ENCODE measurements at regions not wholly inside any gene's neighbourhood (a gene's known extent, or its start where the extent isn't known, plus 50 kb on each side); places are given as distances from the start of the nearest gene placed in this dataset.

GRCh38 chr7:24029068-24029467 is 254.9 kb upstream of the NPY start:
- Histone ChIP-seq H3K36me3 (ENCODE audit: control insufficient read depth in 2 of 2, insufficient read depth in 2 of 2, low read length in 1 of 2) (no peaks in the 10 kb centered on the region), H3K27ac (ENCODE audit: low read depth in 1 of 2, low read length in 1 of 2) (no peak overlapping the region), H3K9me3 (ENCODE audit: control insufficient read depth in 2 of 2, insufficient read depth in 1 of 2, low read length in 1 of 2) (no peaks in the 10 kb centered on the region), H3K4me3 (ENCODE audit: low read length in 2 of 2) (no peak overlapping the region), H3K27me3 (ENCODE audit: control insufficient read depth in 2 of 2, insufficient read depth in 1 of 2, low read length in 1 of 2) (no peaks in the 10 kb centered on the region), H3K4me1 (ENCODE audit: control insufficient read depth in 2 of 2, insufficient read depth in 2 of 2, low read length in 2 of 2) (no peaks in the 10 kb centered on the region)
- 94% methylated on average over 1 of the region's 1 CpG for WGBS
- DNase-seq (ENCODE audit: low read depth in 6 of 9, low spot score in 9 of 9) = no peak

- no peaks in the 10 kb centered on the region for H3K4me1 ChIP-seq (ENCODE audit: control insufficient read depth in 2 of 2, insufficient read depth in 2 of 2, low read length in 2 of 2)
- no peak overlapping the region for H3K27ac ChIP-seq (ENCODE audit: low read depth in 1 of 2, low read length in 1 of 2)
- WGBS = 94% methylated on average over 1 of the region's 1 CpG
- no peak overlapping the region for H3K4me3 ChIP-seq (ENCODE audit: low read length in 2 of 2)
- no peaks in the 10 kb centered on the region for H3K27me3 ChIP-seq (ENCODE audit: control insufficient read depth in 2 of 2, insufficient read depth in 1 of 2, low read length in 1 of 2)
- H3K9me3 ChIP-seq (ENCODE audit: control insufficient read depth in 2 of 2, insufficient read depth in 1 of 2, low read length in 1 of 2) = no peaks in the 10 kb centered on the region
- DNase-seq (ENCODE audit: low read depth in 6 of 9, low spot score in 9 of 9) = no peak
- H3K36me3 ChIP-seq (ENCODE audit: control insufficient read depth in 2 of 2, insufficient read depth in 2 of 2, low read length in 1 of 2) = no peaks in the 10 kb centered on the region
These were observed 249.7 kb upstream of the NPY start for GRCh38 chr7:24034251-24034650.

GRCh38 chr7:24035366-24036032 is 248.5 kb upstream of the NPY start:
- no peak for DNase-seq (ENCODE audit: low read depth in 6 of 9, low spot score in 9 of 9)
- WGBS = 94% methylated on average over 5 of the region's 5 CpGs
- Histone ChIP-seq H3K4me1 (ENCODE audit: control insufficient read depth in 2 of 2, insufficient read depth in 2 of 2, low read length in 2 of 2) (no peaks in the 10 kb centered on the region), H3K27ac (ENCODE audit: low read depth in 1 of 2, low read length in 1 of 2) (no peak overlapping the region), H3K36me3 (ENCODE audit: control insufficient read depth in 2 of 2, insufficient read depth in 2 of 2, low read length in 1 of 2) (no peaks in the 10 kb centered on the region), H3K9me3 (ENCODE audit: control insufficient read depth in 2 of 2, insufficient read depth in 1 of 2, low read length in 1 of 2) (no peaks in the 10 kb centered on the region), H3K4me3 (ENCODE audit: low read length in 2 of 2) (no peak overlapping the region), H3K27me3 (ENCODE audit: control insufficient read depth in 2 of 2, insufficient read depth in 1 of 2, low read length in 1 of 2) (no peaks in the 10 kb centered on the region)

- Histone ChIP-seq H3K9me3 (ENCODE audit: control insufficient read depth in 2 of 2, insufficient read depth in 1 of 2, low read length in 1 of 2) (no peaks in the 10 kb centered on the region), H3K4me3 (ENCODE audit: low read length in 2 of 2) (no peak overlapping the region), H3K4me1 (ENCODE audit: control insufficient read depth in 2 of 2, insufficient read depth in 2 of 2, low read length in 2 of 2) (no peaks in the 10 kb centered on the region), H3K36me3 (ENCODE audit: control insufficient read depth in 2 of 2, insufficient read depth in 2 of 2, low read length in 1 of 2) (no peaks in the 10 kb centered on the region), H3K27me3 (ENCODE audit: control insufficient read depth in 2 of 2, insufficient read depth in 1 of 2, low read length in 1 of 2) (no peaks in the 10 kb centered on the region), H3K27ac (ENCODE audit: low read depth in 1 of 2, low read length in 1 of 2) (no peak overlapping the region)
- 88% methylated on average over 2 of the region's 2 CpGs for WGBS
- DNase-seq (ENCODE audit: low read depth in 6 of 9, low spot score in 9 of 9) = no peak
These were observed 248.0 kb upstream of the NPY start for GRCh38 chr7:24036033-24036412.

- no peak overlapping the region for H3K4me3 ChIP-seq (ENCODE audit: low read length in 2 of 2)
- H3K9me3 ChIP-seq (ENCODE audit: control insufficient read depth in 2 of 2, insufficient read depth in 1 of 2, low read length in 1 of 2) = no peaks in the 10 kb centered on the region
- no peak overlapping the region for H3K27ac ChIP-seq (ENCODE audit: low read depth in 1 of 2, low read length in 1 of 2)
- no peaks in the 10 kb centered on the region for H3K27me3 ChIP-seq (ENCODE audit: control insufficient read depth in 2 of 2, insufficient read depth in 1 of 2, low read length in 1 of 2)
- H3K4me1 ChIP-seq (ENCODE audit: control insufficient read depth in 2 of 2, insufficient read depth in 2 of 2, low read length in 2 of 2) = no peaks in the 10 kb centered on the region
- 91% methylated on average over 5 of the region's 5 CpGs for WGBS
- H3K36me3 ChIP-seq (ENCODE audit: control insufficient read depth in 2 of 2, insufficient read depth in 2 of 2, low read length in 1 of 2) = no peaks in the 10 kb centered on the region
- peak in 1 of 9 donors; percentile 9 for DNase-seq (ENCODE audit: low read depth in 6 of 9, low spot score in 9 of 9)
These were observed 245.0 kb upstream of the NPY start for GRCh38 chr7:24038993-24039392.

- Histone ChIP-seq H3K27me3 (ENCODE audit: control insufficient read depth in 2 of 2, insufficient read depth in 1 of 2, low read length in 1 of 2) (no peaks in the 10 kb centered on the region), H3K4me1 (ENCODE audit: control insufficient read depth in 2 of 2, insufficient read depth in 2 of 2, low read length in 2 of 2) (no peaks in the 10 kb centered on the region), H3K4me3 (ENCODE audit: low read length in 2 of 2) (no peak overlapping the region), H3K36me3 (ENCODE audit: control insufficient read depth in 2 of 2, insufficient read depth in 2 of 2, low read length in 1 of 2) (no peaks in the 10 kb centered on the region), H3K27ac (ENCODE audit: low read depth in 1 of 2, low read length in 1 of 2) (no peak overlapping the region), H3K9me3 (ENCODE audit: control insufficient read depth in 2 of 2, insufficient read depth in 1 of 2, low read length in 1 of 2) (no peaks in the 10 kb centered on the region)
- WGBS = 90% methylated on average over 6 of the region's 6 CpGs
- DNase-seq (ENCODE audit: low read depth in 6 of 9, low spot score in 9 of 9) = no peak
These were observed 243.9 kb upstream of the NPY start for GRCh38 chr7:24039991-24040624.

GRCh38 chr7:24042028-24042427 is 242.0 kb upstream of the NPY start:
- H3K9me3 ChIP-seq (ENCODE audit: control insufficient read depth in 2 of 2, insufficient read depth in 1 of 2, low read length in 1 of 2) = no peaks in the 10 kb centered on the region
- DNase-seq (ENCODE audit: low read depth in 6 of 9, low spot score in 9 of 9) = no peak
- 95% methylated on average over 5 of the region's 5 CpGs for WGBS
- no peaks in the 10 kb centered on the region for H3K27me3 ChIP-seq (ENCODE audit: control insufficient read depth in 2 of 2, insufficient read depth in 1 of 2, low read length in 1 of 2)
- no peaks in the 10 kb centered on the region for H3K4me1 ChIP-seq (ENCODE audit: control insufficient read depth in 2 of 2, insufficient read depth in 2 of 2, low read length in 2 of 2)
- H3K27ac ChIP-seq (ENCODE audit: low read depth in 1 of 2, low read length in 1 of 2) = no peak overlapping the region
- H3K36me3 ChIP-seq (ENCODE audit: control insufficient read depth in 2 of 2, insufficient read depth in 2 of 2, low read length in 1 of 2) = no peaks in the 10 kb centered on the region
- H3K4me3 ChIP-seq (ENCODE audit: low read length in 2 of 2) = no peak overlapping the region

- H3K4me1 ChIP-seq (ENCODE audit: control insufficient read depth in 2 of 2, insufficient read depth in 2 of 2, low read length in 2 of 2) = no peaks in the 10 kb centered on the region
- no peaks in the 10 kb centered on the region for H3K9me3 ChIP-seq (ENCODE audit: control insufficient read depth in 2 of 2, insufficient read depth in 1 of 2, low read length in 1 of 2)
- no peaks in the 10 kb centered on the region for H3K27me3 ChIP-seq (ENCODE audit: control insufficient read depth in 2 of 2, insufficient read depth in 1 of 2, low read length in 1 of 2)
- WGBS = 83% methylated on average over 2 of the region's 2 CpGs
- no peak for DNase-seq (ENCODE audit: low read depth in 6 of 9, low spot score in 9 of 9)
- no peak overlapping the region for H3K27ac ChIP-seq (ENCODE audit: low read depth in 1 of 2, low read length in 1 of 2)
- no peaks in the 10 kb centered on the region for H3K36me3 ChIP-seq (ENCODE audit: control insufficient read depth in 2 of 2, insufficient read depth in 2 of 2, low read length in 1 of 2)
- no peak overlapping the region for H3K4me3 ChIP-seq (ENCODE audit: low read length in 2 of 2)
These were observed 234.7 kb upstream of the NPY start for GRCh38 chr7:24049296-24049695.

- DNase-seq (ENCODE audit: low read depth in 6 of 9, low spot score in 9 of 9) = no peak
- no peak overlapping the region for H3K4me3 ChIP-seq (ENCODE audit: low read length in 2 of 2)
- no peaks in the 10 kb centered on the region for H3K9me3 ChIP-seq (ENCODE audit: control insufficient read depth in 2 of 2, insufficient read depth in 1 of 2, low read length in 1 of 2)
- no peaks in the 10 kb centered on the region for H3K4me1 ChIP-seq (ENCODE audit: control insufficient read depth in 2 of 2, insufficient read depth in 2 of 2, low read length in 2 of 2)
- no peaks in the 10 kb centered on the region for H3K36me3 ChIP-seq (ENCODE audit: control insufficient read depth in 2 of 2, insufficient read depth in 2 of 2, low read length in 1 of 2)
- no peaks in the 10 kb centered on the region for H3K27me3 ChIP-seq (ENCODE audit: control insufficient read depth in 2 of 2, insufficient read depth in 1 of 2, low read length in 1 of 2)
- H3K27ac ChIP-seq (ENCODE audit: low read depth in 1 of 2, low read length in 1 of 2) = no peak overlapping the region
- 89% methylated on average over 7 of the region's 7 CpGs for WGBS
These were observed 232.9 kb upstream of the NPY start for GRCh38 chr7:24050991-24051560.
